ENCODE measurements at regions not wholly inside any gene's neighbourhood (a gene's known extent, or its start where the extent isn't known, plus 50 kb on each side); places are given as distances from the start of the nearest gene placed in this dataset.

GRCh38 chr10:50679149-50679548 is 55.4 kb upstream of the SGMS1 start:
- no peak overlapping the region for H2AFZ ChIP-seq (ENCODE audit: low read length)
- POLR2A ChIA-PET (ENCODE audit: partially characterized antibody): interaction anchor here (0.7 kb wide), 1 partner anchor 53 kb away, joined by 3 read pairs; no protein-coding TSS in a partner anchor
- H2BK20ac ChIP-seq (ENCODE audit: low read length): no peak overlapping the region
- H3K79me2 ChIP-seq (ENCODE audit: control insufficient read depth in 1 of 2, insufficient read depth in 2 of 2, low read length in 2 of 2): no peaks in the 10 kb centered on the region
- no peak overlapping the region for H3K4me3 ChIP-seq (ENCODE audit: extremely low read depth in 1 of 4, insufficient read depth in 2 of 4, low read depth in 3 of 4, low read length in 4 of 4)
- peaks cover 0 to 4% (median 1%) of the 10 kb centered on the region in 4 experiments; a peak in 2 of 7 replicates for H3K4me1 ChIP-seq (replicated peaks in 1 of 4; ENCODE audit: control insufficient read depth in 3 of 4, insufficient read depth in 4 of 4, low read length in 3 of 4)
- TF ChIP-seq EP300 (IDR thresholded peaks at IDR 0.05; ENCODE audit: borderline replicate concordance in 1 of 2, low read depth in 2 of 2, low read length in 2 of 2): no peak
- peak; percentile 24 to 28; a peak in 3 of 4 replicates for TF ChIP-seq RAD21 (IDR thresholded peaks at IDR 0.05 in 1 of 2, conservative IDR thresholded peaks at IDR 0.05 in 1 of 2; ENCODE audit: low read depth in 2 of 2, low read length in 2 of 2)
- no peak for TF ChIP-seq CHD1 (IDR thresholded peaks at IDR 0.05; ENCODE audit: low read depth, low read length)
- TF ChIP-seq CTCF (IDR thresholded peaks at IDR 0.05; ENCODE audit: control extremely low read depth in 1 of 3, insufficient read depth in 1 of 3, low read depth in 1 of 3, low read length in 3 of 3): peak in 1 of 3 experiments; percentile 10; a peak in 1 of 4 replicates
- no peak overlapping the region for H3K23ac ChIP-seq (ENCODE audit: insufficient read length)
- no peak overlapping the region for H2BK12ac ChIP-seq (ENCODE audit: low read depth, low read length)
- no peak overlapping the region for H3K27ac ChIP-seq (ENCODE audit: low read depth, low read length)
- no peak overlapping the region for H3K4me2 ChIP-seq (ENCODE audit: insufficient read depth in 1 of 2, low read depth in 2 of 2, low read length in 2 of 2)
- no peak overlapping the region for H3K9ac ChIP-seq (replicated peaks in 1 of 4; ENCODE audit: extremely low read depth in 1 of 4, low read depth in 3 of 4, low read length in 3 of 4)
- no peaks in the 10 kb centered on the region for H3K36me3 ChIP-seq (ENCODE audit: control insufficient read depth in 2 of 4, insufficient read depth in 4 of 4, low read length in 3 of 4)
- no peak overlapping the region for H2AK5ac ChIP-seq (ENCODE audit: low read depth, low read length)
- DNase-seq (ENCODE audit: low read depth in 1 of 2, low spot score in 2 of 2) (peak in 1 of 2 experiments; percentile 44), FAIRE-seq (no peak)
- CTCF ChIA-PET (ENCODE audit: partially characterized antibody): no interaction called here
- no peak overlapping the region for H4K91ac ChIP-seq (replicated peaks; ENCODE audit: insufficient read length, low read length)
- H2BK15ac ChIP-seq (ENCODE audit: low read length): no peak overlapping the region
- no peaks in the 10 kb centered on the region for H3K23me2 ChIP-seq (ENCODE audit: low read depth, low read length)
- H4K20me1 ChIP-seq (replicated peaks in 1 of 2; ENCODE audit: control insufficient read depth in 1 of 2, insufficient read depth in 2 of 2, low read length in 2 of 2): no peaks in the 10 kb centered on the region
- no peak overlapping the region for H2BK120ac ChIP-seq (replicated peaks; ENCODE audit: low read depth, low read length)
- H3K79me1 ChIP-seq (ENCODE audit: low read depth, low read length): no peaks in the 10 kb centered on the region
- H3K56ac ChIP-seq (replicated peaks; ENCODE audit: insufficient read length, low read depth, low read length): no peak overlapping the region
- WGBS, 2 experiments (ENCODE audit: extremely low coverage in 1 of 2, insufficient coverage in 1 of 2, insufficient read length in 1 of 2, insufficient replicate concordance in 2 of 2, low coverage in 1 of 2, low lambda C conversion rate in 2 of 2, missing lambda C conversion rate in 1 of 2): 89% methylated on average over 13 of the region's 13 CpGs; no CpG with 5 or more reads in 1 of the 2 experiments
- H4K8ac ChIP-seq (ENCODE audit: extremely low read depth, insufficient read depth, low read length): peak overlapping the region; percentile 51; the same call in 1 of the 2 replicates
- H3K4ac ChIP-seq (replicated peaks; ENCODE audit: insufficient read length, low read depth, low read length): no peak overlapping the region
- no peak overlapping the region for H4K5ac ChIP-seq (ENCODE audit: insufficient read length, low read depth, low read length)
- no peak overlapping the region for H2BK5ac ChIP-seq (ENCODE audit: low read depth, low read length)
- H3K27me3 ChIP-seq (replicated peaks in 1 of 4; ENCODE audit: control insufficient read depth in 3 of 4, extremely low read depth in 1 of 4, insufficient read depth in 3 of 4, low read length in 3 of 4): no peaks in the 10 kb centered on the region
- H3K18ac ChIP-seq (ENCODE audit: extremely low read depth, low read length): no peak overlapping the region
- H3K9me3 ChIP-seq (ENCODE audit: insufficient read depth in 2 of 2, low read depth in 1 of 2, low read length in 1 of 2): no peaks in the 10 kb centered on the region; a peak in 1 of 4 replicates
- H3K14ac ChIP-seq (ENCODE audit: insufficient read length): no peak overlapping the region
